HL-60 (cell line): ENCODE measurements at regions not wholly inside any gene's neighbourhood (a gene's known extent, or its start where the extent isn't known, plus 50 kb on each side); places are given as distances from the start of the nearest gene placed in this dataset.

Source experiments
- CTCF ChIP-seq: IDR thresholded peaks from one replicate; pipeline ENCODE4 v1.5.1; 2011; ENCODE audit warnings: low read length, control low read depth, inconsistent platforms; ENCODE audit not compliant: insufficient read depth
- GABPA ChIP-seq: IDR thresholded peaks from 2 replicates; pipeline ENCODE4 v1.6.1; 2012; ENCODE audit warnings: low read depth
- POLR2AphosphoS5 ChIP-seq: IDR thresholded peaks from 2 replicates; pipeline ENCODE4 v1.6.1; 2012; ENCODE audit warnings: low read depth
- SPI1 ChIP-seq: IDR thresholded peaks from 2 replicates; pipeline ENCODE4 v1.6.1; 2012; ENCODE audit warnings: low read depth, mild to moderate bottlenecking, borderline replicate concordance

DNA sequence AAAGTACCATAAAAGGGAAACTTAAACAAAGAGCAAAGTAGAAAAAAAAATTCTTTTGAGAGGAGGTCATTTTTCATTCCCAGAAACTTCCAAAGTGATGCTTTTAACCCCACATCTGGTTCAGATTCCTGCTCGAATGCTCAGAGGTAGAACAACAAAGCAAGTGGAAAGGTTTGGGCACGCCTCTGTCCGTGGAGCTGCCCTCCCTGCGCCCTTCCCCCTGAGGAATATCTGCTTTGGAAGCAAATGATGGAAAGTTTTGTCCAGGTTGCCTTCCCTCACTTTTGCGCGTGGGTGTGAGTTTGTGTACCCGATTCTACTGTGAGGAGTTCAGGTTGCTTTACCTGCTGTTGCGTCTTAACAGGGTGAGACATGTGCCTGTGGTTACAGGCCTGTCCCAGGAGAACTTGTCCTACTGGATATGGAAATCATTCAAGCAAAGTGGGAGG lies 110.2 kb downstream of the KLF5 start:
- no peak for TF ChIP-seq CTCF
- no peak for TF ChIP-seq SPI1
- no peak for TF ChIP-seq GABPA
- TF ChIP-seq POLR2AphosphoS5 = no peak
